ENCODE measurements at regions not wholly inside any gene's neighbourhood (a gene's known extent, or its start where the extent isn't known, plus 50 kb on each side); places are given as distances from the start of the nearest gene placed in this dataset.

DNA sequence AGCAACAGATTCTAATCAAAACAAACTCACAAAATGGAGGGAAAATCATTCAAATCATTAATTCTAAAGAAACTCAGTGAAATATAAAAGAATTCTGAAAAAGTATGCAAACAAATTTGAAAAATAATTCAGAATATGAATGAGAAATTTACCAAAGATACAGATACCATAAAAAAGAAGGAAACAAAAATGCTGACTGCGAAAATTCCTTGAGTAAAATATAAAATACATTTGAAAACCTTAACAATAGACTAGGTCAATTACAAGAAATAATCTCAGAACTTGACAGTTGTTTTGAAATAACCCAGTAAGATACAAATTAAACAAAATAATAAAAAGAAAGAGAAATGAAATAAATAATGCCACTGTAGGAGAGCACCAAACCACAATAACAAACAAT lies 1289.0 kb downstream of the SLITRK1 start (continued):
- TF ChIP-seq, protein P1, sequence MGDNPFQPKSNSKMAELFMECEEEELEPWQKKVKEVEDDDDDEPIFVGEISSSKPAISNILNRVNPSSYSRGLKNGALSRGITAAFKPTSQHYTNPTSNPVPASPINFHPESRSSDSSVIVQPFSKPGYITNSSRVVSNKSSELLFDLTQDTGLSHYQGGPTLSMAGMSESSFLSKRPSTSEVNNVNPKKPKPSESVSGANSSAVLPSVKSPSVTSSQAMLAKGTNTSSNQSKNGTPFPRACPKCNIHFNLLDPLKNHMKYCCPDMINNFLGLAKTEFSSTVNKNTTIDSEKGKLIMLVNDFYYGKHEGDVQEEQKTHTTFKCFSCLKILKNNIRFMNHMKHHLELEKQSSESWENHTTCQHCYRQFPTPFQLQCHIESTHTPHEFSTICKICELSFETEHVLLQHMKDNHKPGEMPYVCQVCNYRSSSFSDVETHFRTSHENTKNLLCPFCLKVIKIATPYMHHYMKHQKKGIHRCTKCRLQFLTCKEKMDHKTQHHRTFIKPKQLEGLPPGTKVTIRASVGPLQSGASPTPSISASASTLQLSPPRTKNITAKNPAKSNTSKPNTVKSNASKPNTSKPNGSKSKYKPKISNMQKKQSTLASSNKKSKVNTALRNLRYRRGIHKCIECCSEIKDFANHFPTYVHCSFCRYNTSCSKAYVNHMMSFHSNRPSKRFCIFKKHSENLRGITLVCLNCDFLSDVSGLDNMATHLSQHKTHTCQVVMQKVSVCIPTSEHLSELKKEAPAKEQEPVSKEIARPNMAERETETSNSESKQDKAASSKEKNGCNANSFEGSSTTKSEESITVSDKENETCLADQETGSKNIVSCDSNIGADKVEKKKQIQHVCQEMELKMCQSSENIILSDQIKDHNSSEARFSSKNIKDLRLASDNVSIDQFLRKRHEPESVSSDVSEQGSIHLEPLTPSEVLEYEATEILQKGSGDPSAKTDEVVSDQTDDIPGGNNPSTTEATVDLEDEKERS (tag by site-specific recombination; IDR thresholded peaks at IDR 0.05), result no peak

DNA sequence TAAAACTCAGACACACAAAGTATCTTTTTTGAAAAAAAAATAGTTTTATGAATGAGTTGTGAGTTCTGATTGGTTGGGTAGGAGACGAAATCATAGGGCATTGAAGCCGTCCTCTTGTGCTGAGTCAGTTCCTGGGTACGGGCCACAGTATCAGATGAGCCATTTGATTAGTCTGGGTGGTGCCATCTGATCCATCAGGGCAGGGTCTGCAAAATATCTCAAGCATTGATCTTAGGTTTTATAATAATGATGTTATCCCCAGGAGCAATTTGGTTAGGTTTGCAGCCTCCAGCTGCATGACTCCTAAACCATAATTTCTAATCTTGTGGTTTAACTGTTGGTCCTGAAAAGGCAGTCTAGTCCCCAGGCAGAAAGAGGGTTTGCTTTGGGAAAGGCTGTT lies 1310.6 kb downstream of the SLITRK1 start:
- POLR2A ChIA-PET, result no interaction called here
- no peaks in the 10 kb centered on the region for H3K36me3 ChIP-seq (ENCODE audit: control insufficient read depth in 2 of 2, insufficient read depth in 1 of 2, low read length in 2 of 2)
- CTCF ChIA-PET, result no interaction called here
- H3K27ac ChIP-seq (ENCODE audit: extremely low read depth, low read depth, low read length), result no peak overlapping the region
- TF ChIP-seq ZNF140 (tag by site-specific recombination; IDR thresholded peaks at IDR 0.05), result no peak
- no peak for TF ChIP-seq ZNF549 (tag by site-specific recombination; IDR thresholded peaks at IDR 0.05)
- no peaks in the 10 kb centered on the region for H3K4me1 ChIP-seq (ENCODE audit: control insufficient read depth, insufficient read depth, low read length)
- H3K9me3 ChIP-seq (ENCODE audit: control insufficient read depth, insufficient read depth, low read depth, low read length), result no peaks in the 10 kb centered on the region
- no peak overlapping the region for H3K4me3 ChIP-seq (ENCODE audit: low read depth, low read length)

DNA sequence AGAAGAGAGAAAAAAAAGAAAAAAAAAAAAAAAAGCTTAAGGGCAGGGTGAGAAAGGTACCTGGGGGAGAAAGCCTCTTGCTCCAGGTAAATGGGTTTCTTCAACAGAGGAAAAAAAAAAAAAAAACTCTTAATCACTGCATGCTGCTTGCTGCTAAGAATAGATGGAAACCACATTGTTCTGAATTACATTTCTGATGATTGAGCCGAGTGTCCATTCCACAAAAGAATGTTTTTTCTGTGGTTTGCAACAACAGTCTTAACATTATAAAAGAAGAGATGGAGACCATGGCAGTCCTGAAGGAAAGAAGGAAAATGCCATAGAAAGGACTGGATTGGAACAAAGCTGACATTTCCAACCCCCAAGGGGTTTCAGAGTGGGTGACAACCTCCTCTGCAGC lies 1312.7 kb downstream of the SLITRK1 start:
- Histone ChIP-seq H3K9me3 (ENCODE audit: control insufficient read depth, insufficient read depth, low read depth, low read length) (no peaks in the 10 kb centered on the region), H3K27ac (ENCODE audit: extremely low read depth, low read depth, low read length) (no peak overlapping the region), H3K4me1 (ENCODE audit: control insufficient read depth, insufficient read depth, low read length) (no peaks in the 10 kb centered on the region), H3K4me3 (ENCODE audit: low read depth, low read length) (no peak overlapping the region), H3K36me3 (ENCODE audit: control insufficient read depth in 2 of 2, insufficient read depth in 1 of 2, low read length in 2 of 2) (no peaks in the 10 kb centered on the region)
- TF ChIP-seq ZNF510 (tag by site-specific recombination; IDR thresholded peaks at IDR 0.05; ENCODE audit: insufficient replicate concordance), result no peak
- no peak for TF ChIP-seq KLF1 (tag by site-specific recombination; IDR thresholded peaks at IDR 0.05)
- TF ChIP-seq, protein P2, sequence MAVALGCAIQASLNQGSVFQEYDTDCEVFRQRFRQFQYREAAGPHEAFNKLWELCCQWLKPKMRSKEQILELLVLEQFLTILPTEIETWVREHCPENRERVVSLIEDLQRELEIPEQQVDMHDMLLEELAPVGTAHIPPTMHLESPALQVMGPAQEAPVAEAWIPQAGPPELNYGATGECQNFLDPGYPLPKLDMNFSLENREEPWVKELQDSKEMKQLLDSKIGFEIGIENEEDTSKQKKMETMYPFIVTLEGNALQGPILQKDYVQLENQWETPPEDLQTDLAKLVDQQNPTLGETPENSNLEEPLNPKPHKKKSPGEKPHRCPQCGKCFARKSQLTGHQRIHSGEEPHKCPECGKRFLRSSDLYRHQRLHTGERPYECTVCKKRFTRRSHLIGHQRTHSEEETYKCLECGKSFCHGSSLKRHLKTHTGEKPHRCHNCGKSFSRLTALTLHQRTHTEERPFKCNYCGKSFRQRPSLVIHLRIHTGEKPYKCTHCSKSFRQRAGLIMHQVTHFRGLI (tag by site-specific recombination; IDR thresholded peaks at IDR 0.05), result no peak
- no peak for TF ChIP-seq ZNF792 (tag by site-specific recombination; IDR thresholded peaks at IDR 0.05)
- no peak for TF ChIP-seq ZIC2 (tag by site-specific recombination; IDR thresholded peaks at IDR 0.05)
- TF ChIP-seq BCL11B (tag by site-specific recombination; IDR thresholded peaks at IDR 0.05; ENCODE audit: low read depth), result no peak
- no peak for TF ChIP-seq ZFP37 (tag by site-specific recombination; IDR thresholded peaks at IDR 0.05)
- no peak for TF ChIP-seq ZNF211 (tag by site-specific recombination; IDR thresholded peaks at IDR 0.05; ENCODE audit: low read depth)
- no peak for TF ChIP-seq KLF10 (tag by site-specific recombination; IDR thresholded peaks at IDR 0.05)
- TF ChIP-seq SETDB1 (IDR thresholded peaks at IDR 0.05; ENCODE audit: insufficient read length, low read length), result no peak
- no peak for TF ChIP-seq ZNF621 (tag by site-specific recombination; IDR thresholded peaks at IDR 0.05)
- TF ChIP-seq SP7 (tag by site-specific recombination; IDR thresholded peaks at IDR 0.05), result no peak
- no peak for TF ChIP-seq ZNF169 (tag by site-specific recombination; IDR thresholded peaks at IDR 0.05)
- ChIA-PET POLR2A (no interaction called here), CTCF (no interaction called here)

DNA sequence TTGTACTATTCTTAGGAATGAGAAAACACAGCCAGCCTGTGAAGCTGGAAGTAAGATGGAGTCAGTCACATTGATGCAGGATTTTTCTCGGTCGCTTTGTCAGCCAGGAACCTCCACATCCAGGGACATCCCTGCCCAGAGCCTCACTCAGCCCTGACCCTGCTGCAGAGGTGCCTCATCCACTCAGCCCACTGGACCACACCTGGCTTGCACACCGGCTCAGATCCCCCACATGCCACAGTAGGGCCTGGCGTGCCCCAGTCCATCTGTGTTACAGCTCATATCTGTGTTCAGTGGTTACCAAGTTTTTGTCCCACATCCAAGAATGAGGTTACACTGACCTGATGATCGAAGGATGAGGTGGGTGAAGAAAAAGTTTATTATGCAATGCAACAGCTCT lies 1315.4 kb downstream of the SLITRK1 start:
- CTCF ChIA-PET, result interaction anchor here (0.7 kb wide), 1 partner anchor 9 kb away, joined by 3 read pairs; no protein-coding TSS in a partner anchor
- TF ChIP-seq ZNF394 (tag by site-specific recombination; IDR thresholded peaks at IDR 0.05; ENCODE audit: borderline replicate concordance) (no peak), ZNF623 (tag by site-specific recombination; IDR thresholded peaks at IDR 0.05) (no peak), ZNF707 (tag by site-specific recombination; IDR thresholded peaks at IDR 0.05) (no peak), IKZF3 (tag by site-specific recombination; IDR thresholded peaks at IDR 0.05) (no peak)
- TF ChIP-seq, protein P3, sequence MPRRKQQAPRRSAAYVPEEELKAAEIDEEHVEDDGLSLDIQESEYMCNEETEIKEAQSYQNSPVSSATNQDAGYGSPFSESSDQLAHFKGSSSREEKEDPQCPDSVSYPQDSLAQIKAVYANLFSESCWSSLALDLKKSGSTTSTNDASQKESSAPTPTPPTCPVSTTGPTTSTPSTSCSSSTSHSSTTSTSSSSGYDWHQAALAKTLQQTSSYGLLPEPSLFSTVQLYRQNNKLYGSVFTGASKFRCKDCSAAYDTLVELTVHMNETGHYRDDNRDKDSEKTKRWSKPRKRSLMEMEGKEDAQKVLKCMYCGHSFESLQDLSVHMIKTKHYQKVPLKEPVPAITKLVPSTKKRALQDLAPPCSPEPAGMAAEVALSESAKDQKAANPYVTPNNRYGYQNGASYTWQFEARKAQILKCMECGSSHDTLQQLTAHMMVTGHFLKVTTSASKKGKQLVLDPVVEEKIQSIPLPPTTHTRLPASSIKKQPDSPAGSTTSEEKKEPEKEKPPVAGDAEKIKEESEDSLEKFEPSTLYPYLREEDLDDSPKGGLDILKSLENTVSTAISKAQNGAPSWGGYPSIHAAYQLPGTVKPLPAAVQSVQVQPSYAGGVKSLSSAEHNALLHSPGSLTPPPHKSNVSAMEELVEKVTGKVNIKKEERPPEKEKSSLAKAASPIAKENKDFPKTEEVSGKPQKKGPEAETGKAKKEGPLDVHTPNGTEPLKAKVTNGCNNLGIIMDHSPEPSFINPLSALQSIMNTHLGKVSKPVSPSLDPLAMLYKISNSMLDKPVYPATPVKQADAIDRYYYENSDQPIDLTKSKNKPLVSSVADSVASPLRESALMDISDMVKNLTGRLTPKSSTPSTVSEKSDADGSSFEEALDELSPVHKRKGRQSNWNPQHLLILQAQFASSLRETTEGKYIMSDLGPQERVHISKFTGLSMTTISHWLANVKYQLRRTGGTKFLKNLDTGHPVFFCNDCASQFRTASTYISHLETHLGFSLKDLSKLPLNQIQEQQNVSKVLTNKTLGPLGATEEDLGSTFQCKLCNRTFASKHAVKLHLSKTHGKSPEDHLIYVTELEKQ (tag by site-specific recombination; IDR thresholded peaks at IDR 0.05; ENCODE audit: borderline replicate concordance), result no peak
- TF ChIP-seq, protein P4, sequence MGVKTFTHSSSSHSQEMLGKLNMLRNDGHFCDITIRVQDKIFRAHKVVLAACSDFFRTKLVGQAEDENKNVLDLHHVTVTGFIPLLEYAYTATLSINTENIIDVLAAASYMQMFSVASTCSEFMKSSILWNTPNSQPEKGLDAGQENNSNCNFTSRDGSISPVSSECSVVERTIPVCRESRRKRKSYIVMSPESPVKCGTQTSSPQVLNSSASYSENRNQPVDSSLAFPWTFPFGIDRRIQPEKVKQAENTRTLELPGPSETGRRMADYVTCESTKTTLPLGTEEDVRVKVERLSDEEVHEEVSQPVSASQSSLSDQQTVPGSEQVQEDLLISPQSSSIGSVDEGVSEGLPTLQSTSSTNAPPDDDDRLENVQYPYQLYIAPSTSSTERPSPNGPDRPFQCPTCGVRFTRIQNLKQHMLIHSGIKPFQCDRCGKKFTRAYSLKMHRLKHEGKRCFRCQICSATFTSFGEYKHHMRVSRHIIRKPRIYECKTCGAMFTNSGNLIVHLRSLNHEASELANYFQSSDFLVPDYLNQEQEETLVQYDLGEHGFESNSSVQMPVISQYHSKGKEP (tag by site-specific recombination; IDR thresholded peaks at IDR 0.05), result no peak

More for the DNA sequence above, 1315.4 kb downstream of the SLITRK1 start:
- POLR2A ChIA-PET, result no interaction called here
- Histone ChIP-seq H3K36me3 (ENCODE audit: control insufficient read depth in 2 of 2, insufficient read depth in 1 of 2, low read length in 2 of 2) (no peaks in the 10 kb centered on the region), H3K9me3 (ENCODE audit: control insufficient read depth, insufficient read depth, low read depth, low read length) (no peaks in the 10 kb centered on the region), H3K4me1 (ENCODE audit: control insufficient read depth, insufficient read depth, low read length) (no peaks in the 10 kb centered on the region), H3K4me3 (ENCODE audit: low read depth, low read length) (no peak overlapping the region), H3K27ac (ENCODE audit: extremely low read depth, low read depth, low read length) (no peak overlapping the region)
